22Rv1 (cell line): ENCODE measurements at regions not wholly inside any gene's neighbourhood (a gene's known extent, or its start where the extent isn't known, plus 50 kb on each side); places are given as distances from the start of the nearest gene placed in this dataset.

Experiments
- CTCF ChIP-seq: fragments of 450-650 bp; IDR thresholded peaks from 2 replicates; pipeline ENCODE4 v1.5.1; 2017; ENCODE audit warnings: mild to moderate bottlenecking
- ZFX ChIP-seq: fragments of 450-650 bp; IDR thresholded peaks from 2 replicates; pipeline ENCODE4 v1.6.1; 2017; ENCODE audit warnings: antibody characterized with exemption, borderline replicate concordance

DNA sequence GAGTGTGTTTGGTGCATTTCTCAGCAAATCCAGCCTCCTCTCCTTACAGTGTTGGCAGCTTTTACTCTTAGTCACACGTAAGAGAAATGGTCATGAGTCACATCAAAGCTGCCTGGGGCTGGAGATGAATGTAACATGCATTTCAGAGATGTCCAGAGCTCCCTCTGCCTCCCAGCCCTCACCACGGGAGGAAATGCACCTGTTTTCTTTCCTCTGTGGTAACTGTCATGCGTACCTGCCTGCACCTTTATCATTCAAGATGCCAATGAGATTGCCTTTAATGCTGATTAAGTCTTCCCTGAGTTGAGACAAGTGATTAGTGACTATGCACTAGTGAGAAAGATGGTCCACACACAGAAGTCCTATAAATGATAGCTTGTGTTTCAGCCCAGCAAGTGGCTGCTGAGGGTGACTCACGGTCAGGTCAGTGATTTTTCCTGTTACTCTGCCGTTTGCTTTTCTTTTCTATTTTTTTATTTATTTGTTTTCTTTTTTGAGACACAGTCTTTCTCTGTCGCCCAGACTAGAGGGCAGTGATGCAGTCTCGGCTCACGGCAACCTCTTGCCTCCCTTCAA, 277.3 kb upstream of the FMN2 start:
- TF ChIP-seq CTCF = no peak
- TF ChIP-seq ZFX = no peak
